GM21447 (cell line): ENCODE measurements at regions not wholly inside any gene's neighbourhood (a gene's known extent, or its start where the extent isn't known, plus 50 kb on each side); places are given as distances from the start of the nearest gene placed in this dataset.

Experiments
- ATAC-seq: cut with Tn5 transposase; IDR thresholded peaks from one replicate; pipeline ENCODE4 v1.9.1; 2021; ENCODE audit not compliant: unreplicated experiment

GRCh38 chr19:30910485-30911240 lies 438.6 kb downstream of the TSHZ3 start:
- no peak for ATAC-seq

GRCh38 chr19:30909216-30909615 lies 440.0 kb downstream of the TSHZ3 start:
- ATAC-seq: no peak

- no peak for ATAC-seq
Observed at GRCh38 chr19:30908262-30908771, 440.9 kb downstream of the TSHZ3 start.

- ATAC-seq: no peak
Observed at GRCh38 chr19:30906871-30907270, 442.4 kb downstream of the TSHZ3 start.

GRCh38 chr19:30900051-30900450 lies 449.2 kb downstream of the TSHZ3 start:
- no peak for ATAC-seq

- no peak for ATAC-seq
Observed at GRCh38 chr19:30898353-30899103, 450.7 kb downstream of the TSHZ3 start.

GRCh38 chr19:30897553-30897952 lies 451.7 kb downstream of the TSHZ3 start:
- ATAC-seq: no peak

- no peak for ATAC-seq
Observed at GRCh38 chr19:30897034-30897433, 452.2 kb downstream of the TSHZ3 start.

GRCh38 chr19:30896554-30896953 lies 452.7 kb downstream of the TSHZ3 start:
- ATAC-seq: no peak

GRCh38 chr19:30895946-30896345 lies 453.3 kb downstream of the TSHZ3 start:
- ATAC-seq: no peak

GRCh38 chr19:30891051-30891450 lies 458.2 kb downstream of the TSHZ3 start:
- ATAC-seq: no peak

- no peak for ATAC-seq
Observed at GRCh38 chr19:30890033-30890432, 459.2 kb downstream of the TSHZ3 start.

GRCh38 chr19:30888937-30889336 lies 460.3 kb downstream of the TSHZ3 start:
- ATAC-seq: no peak

- ATAC-seq: no peak
Observed at GRCh38 chr19:30887042-30887441, 462.2 kb downstream of the TSHZ3 start.

- no peak for ATAC-seq
Observed at GRCh38 chr19:30886222-30886621, 463.0 kb downstream of the TSHZ3 start.

- no peak for ATAC-seq
Observed at GRCh38 chr19:30884146-30884812, 465.0 kb downstream of the TSHZ3 start.

GRCh38 chr19:30883071-30883470 lies 466.2 kb downstream of the TSHZ3 start:
- ATAC-seq: no peak

- ATAC-seq: no peak
Observed at GRCh38 chr19:30882411-30883005, 466.7 kb downstream of the TSHZ3 start.

- no peak for ATAC-seq
Observed at GRCh38 chr19:30881930-30882329, 467.3 kb downstream of the TSHZ3 start.

GRCh38 chr19:30881281-30881680 lies 468.0 kb downstream of the TSHZ3 start:
- ATAC-seq: no peak

GRCh38 chr19:30880551-30880950 lies 468.7 kb downstream of the TSHZ3 start:
- no peak for ATAC-seq
